GM12878 (cell line): ENCODE measurements at regions not wholly inside any gene's neighbourhood (a gene's known extent, or its start where the extent isn't known, plus 50 kb on each side); places are given as distances from the start of the nearest gene placed in this dataset.

Experiments used
- ATAC-seq: fragments of 200-7000 bp; cut with Tn5 transposase; 3 replicates; pipeline ENCODE4 v1.9.1; 2020; ENCODE audit warnings: mild to moderate bottlenecking, moderate library complexity
- BruUV-seq: library from RNA; stranded (reverse); fragments of 400-500 nt; replicated peaks from 2 replicates; lab custom pipeline; 2021; lab: Mats Ljungman, UMichigan
- CTCF ChIA-PET: fragments of 300-600 bp; sonication (Branson Sonifier 250); formaldehyde crosslinking; extraction: SDS; loops from one replicate; lab custom pipeline; 2021; ENCODE audit warnings: inconsistent platforms; lab: Yijun Ruan, JAX
- POLR2A ChIA-PET: fragments of 350-600 bp; formaldehyde crosslinking; extraction: SDS; loops from one replicate; lab custom pipeline; 2021; ENCODE audit warnings: inconsistent platforms; lab: Charles Lee
- RAD21 ChIA-PET: fragments of 300-600 bp; sonication (Branson Sonifier 250); formaldehyde crosslinking; loops from one replicate; lab custom pipeline; 2023; ENCODE audit warnings: antibody characterized with exemption; ENCODE audit not compliant: unreplicated experiment; lab: Charles Lee
- SMC1A ChIA-PET: fragments of 300-600 bp; sonication (Branson Sonifier 250); formaldehyde crosslinking; loops from one replicate; lab custom pipeline; 2023; ENCODE audit not compliant: unreplicated experiment, uncharacterized antibody; lab: Charles Lee
- DNase-seq: peaks from one replicate; pipeline ENCODE4 v3.0.0-alpha.2; 2011; ENCODE audit warnings: low read depth, low spot score
- FAIRE-seq: peaks from 3 replicates; lab custom pipeline; 2011; peaks lifted over from hg19 to GRCh38; lab: Jason Lieb, UNC
- H2AFZ ChIP-seq: 2 replicates; pipeline ENCODE4 v1.6.0; 2011; ENCODE audit warnings: low read depth, low read length, control low read depth; ENCODE audit not compliant: control insufficient read depth
- H3K27ac ChIP-seq: 2 replicates; pipeline ENCODE4 v1.5.1; 2011; ENCODE audit warnings: control low read depth; ENCODE audit not compliant: control insufficient read depth, insufficient read depth
- H3K27me3 ChIP-seq, 2 experiments: replicated peaks in 1 of 2; 2 replicates each; pipeline versions ENCODE4 v1.6.0 to v1.6.1; 2011; ENCODE audit warnings: low read length in 1 of 2; ENCODE audit not compliant: control insufficient read depth in 2 of 2, insufficient read depth in 2 of 2
- H3K36me3 ChIP-seq, 2 experiments: 2 replicates each; pipeline ENCODE4 v1.5.1; 2011; ENCODE audit warnings: low read length in 1 of 2; ENCODE audit not compliant: control insufficient read depth in 2 of 2, insufficient read depth in 2 of 2
- H3K4me1 ChIP-seq: 2 replicates; pipeline ENCODE4 v1.6.1; 2011; ENCODE audit warnings: mild to moderate bottlenecking, low read length, moderate library complexity, mixed read lengths; ENCODE audit not compliant: control insufficient read depth, insufficient read depth
- H3K4me2 ChIP-seq: 2 replicates; pipeline ENCODE4 v1.6.0; 2011; ENCODE audit warnings: control low read depth; ENCODE audit not compliant: control insufficient read depth, insufficient read depth
- H3K4me3 ChIP-seq: fragments of 200-600 bp; sonication (generic); 2 replicates; pipeline ENCODE4 v1.5.1; 2016
- H3K79me2 ChIP-seq: 2 replicates; pipeline ENCODE4 v1.6.0; 2011; ENCODE audit warnings: low read length; ENCODE audit not compliant: control insufficient read depth, insufficient read depth
- H3K9ac ChIP-seq: 2 replicates; pipeline ENCODE4 v1.8.0; 2011; ENCODE audit warnings: low read length, control low read depth, mixed read lengths; ENCODE audit not compliant: control insufficient read depth, insufficient read depth
- H3K9me3 ChIP-seq: replicated peaks from 3 replicates; pipeline ENCODE4 v1.5.1; 2011; ENCODE audit warnings: mild to moderate bottlenecking, low read length; ENCODE audit not compliant: control insufficient read depth, insufficient read depth
- H4K20me1 ChIP-seq: 2 replicates; pipeline ENCODE4 v1.6.0; 2011; ENCODE audit not compliant: control insufficient read depth, insufficient read depth
- ATF2 ChIP-seq: IDR thresholded peaks from 2 replicates; pipeline ENCODE4 v1.6.1; 2012; ENCODE audit warnings: low read length, inconsistent platforms
- CTCF ChIP-seq, 3 experiments: IDR thresholded peaks in 2 of 3; conservative IDR thresholded peaks in 1 of 3; 2 replicates each; pipeline ENCODE4 v1.5.1; 2011; ENCODE audit warnings: low read depth in 3 of 3, low read length in 3 of 3, mild to moderate bottlenecking in 3 of 3, control low read depth in 2 of 3, moderate library complexity in 2 of 3, inconsistent platforms in 1 of 3, mixed read lengths in 1 of 3; ENCODE audit not compliant: control insufficient read depth in 2 of 3, insufficient read depth in 1 of 3; ENCODE audit errors: extremely low read depth in 1 of 3
- FOXK2 ChIP-seq: fragments of 450-650 bp; IDR thresholded peaks from 2 replicates; pipeline ENCODE4 v1.6.1; 2017; ENCODE audit warnings: mild to moderate bottlenecking, moderate library complexity
- KLF5 ChIP-seq: fragments of 450-650 bp; IDR thresholded peaks from 2 replicates; pipeline ENCODE4 v1.6.1; 2014; ENCODE audit warnings: mild to moderate bottlenecking; ENCODE audit not compliant: partially characterized antibody
- MYC ChIP-seq: IDR thresholded peaks from 2 replicates; pipeline ENCODE4 v1.6.1; 2011; ENCODE audit warnings: mild to moderate bottlenecking, low read length, moderate library complexity, inconsistent platforms; ENCODE audit not compliant: insufficient read depth, insufficient replicate concordance, insufficient read length, severe bottlenecking
- SPI1 ChIP-seq: IDR thresholded peaks from 2 replicates; pipeline ENCODE4 v1.6.1; 2011; ENCODE audit warnings: low read depth, mild to moderate bottlenecking, low read length, moderate library complexity, borderline replicate concordance; ENCODE audit not compliant: insufficient read depth
- SUZ12 ChIP-seq: fragments of 200-600 bp; sonication (generic); IDR thresholded peaks from one replicate; pipeline ENCODE4 v1.6.1; 2018; ENCODE audit warnings: antibody characterized with exemption, mild to moderate bottlenecking; ENCODE audit not compliant: unreplicated experiment
- TCF7 ChIP-seq: IDR thresholded peaks from 2 replicates; pipeline ENCODE4 v1.6.1; 2014; ENCODE audit warnings: antibody characterized with exemption, borderline replicate concordance
- WRNIP1 ChIP-seq: IDR thresholded peaks from 2 replicates; pipeline ENCODE4 v1.6.1; 2011; ENCODE audit warnings: low read depth, low read length, improper control_type of control experiment, borderline replicate concordance
- WGBS: methylation state at CpG from one replicate; pipeline ENCODE4 v1.1.6; 2016; ENCODE audit warnings: low lambda C conversion rate; ENCODE audit not compliant: insufficient replicate concordance, insufficient coverage; ENCODE audit errors: missing lambda C conversion rate; 5-methylcytosine and 5-hydroxymethylcytosine counted together
- in situ Hi-C: fragments of 300-500 bp; cut with MboI; formaldehyde crosslinking; loops from 9 replicates; pipeline ENCODE4 v1.14.3; 2018; ENCODE audit warnings: mixed read lengths
- intact Hi-C: fragments of 100-400 bp; cut with micrococcal nuclease; formaldehyde crosslinking; loops from one replicate; pipeline ENCODE4 v1.14.2; 2022; ENCODE audit not compliant: unreplicated experiment
- TF ChIP-seq, protein P1 (sequence below): IDR thresholded peaks from 2 replicates; pipeline ENCODE4 v1.6.1; 2011; ENCODE audit warnings: mild to moderate bottlenecking, low read depth, low read length, moderate library complexity; ENCODE audit not compliant: insufficient replicate concordance

- H3K27me3 ChIP-seq = no peaks in the 10 kb centered on the region
- ChIA-PET RAD21 (no interaction called here), CTCF (interaction anchor here (1.7 kb wide), 1 partner anchor 9 kb away, joined by 4 read pairs; no protein-coding TSS in a partner anchor), SMC1A (interaction anchor here (0.7 to 1.2 kb wide), 2 partner anchors 32 to 102 kb away, joined by 3 read pairs; no protein-coding TSS in a partner anchor), POLR2A (no interaction called here)
- in situ Hi-C loops = no loop called here
- no peaks in the 10 kb centered on the region for H3K79me2 ChIP-seq
- H3K27ac ChIP-seq = no peak overlapping the region
- H3K4me1 ChIP-seq = no peaks in the 10 kb centered on the region
- H3K36me3 ChIP-seq = no peaks in the 10 kb centered on the region
- H3K9me3 ChIP-seq = no peaks in the 10 kb centered on the region
- BruUV-seq = no TSS peak
- H3K4me3 ChIP-seq = no peak overlapping the region
- intact Hi-C loops = no loop called here
- no peak overlapping the region for H2AFZ ChIP-seq
- FAIRE-seq (no peak), ATAC-seq (no peak), DNase-seq (no peak)
- 7% methylated on average over 3 of the region's 3 CpGs for WGBS
- H3K9ac ChIP-seq = no peak overlapping the region
- H4K20me1 ChIP-seq = no peaks in the 10 kb centered on the region
- no peak for TF ChIP-seq TCF7
- TF ChIP-seq WRNIP1 = no peak
- no peak for TF ChIP-seq CTCF (IDR thresholded peaks at IDR 0.05 in 2 of 3, conservative IDR thresholded peaks at IDR 0.05 in 1 of 3; ENCODE audit: control insufficient read depth in 2 of 3, extremely low read depth in 1 of 3, insufficient read depth in 1 of 3, low read depth in 3 of 3, low read length in 3 of 3)
- TF ChIP-seq KLF5 = no peak
- TF ChIP-seq SPI1 = no peak
- no peak for TF ChIP-seq ATF2
- no peak for TF ChIP-seq MYC
- TF ChIP-seq FOXK2 = no peak
- TF ChIP-seq, protein P1, sequence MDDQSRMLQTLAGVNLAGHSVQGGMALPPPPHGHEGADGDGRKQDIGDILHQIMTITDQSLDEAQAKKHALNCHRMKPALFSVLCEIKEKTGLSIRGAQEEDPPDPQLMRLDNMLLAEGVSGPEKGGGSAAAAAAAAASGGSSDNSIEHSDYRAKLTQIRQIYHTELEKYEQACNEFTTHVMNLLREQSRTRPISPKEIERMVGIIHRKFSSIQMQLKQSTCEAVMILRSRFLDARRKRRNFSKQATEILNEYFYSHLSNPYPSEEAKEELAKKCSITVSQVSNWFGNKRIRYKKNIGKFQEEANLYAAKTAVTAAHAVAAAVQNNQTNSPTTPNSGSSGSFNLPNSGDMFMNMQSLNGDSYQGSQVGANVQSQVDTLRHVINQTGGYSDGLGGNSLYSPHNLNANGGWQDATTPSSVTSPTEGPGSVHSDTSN = no peak
- no peak for TF ChIP-seq SUZ12
- no peak overlapping the region for H3K4me2 ChIP-seq
Observed at GRCh38 chr7:94298943-94299342, 95.8 kb upstream of the COL1A2 start.
